ENCODE measurements at regions not wholly inside any gene's neighbourhood (a gene's known extent, or its start where the extent isn't known, plus 50 kb on each side); places are given as distances from the start of the nearest gene placed in this dataset.

- DNase-seq: no peak
- H3K27me3 Mint-ChIP-seq (ENCODE audit: unreplicated experiment): peaks cover 83% of the 10 kb centered on the region
- TF ChIP-seq, protein P1, sequence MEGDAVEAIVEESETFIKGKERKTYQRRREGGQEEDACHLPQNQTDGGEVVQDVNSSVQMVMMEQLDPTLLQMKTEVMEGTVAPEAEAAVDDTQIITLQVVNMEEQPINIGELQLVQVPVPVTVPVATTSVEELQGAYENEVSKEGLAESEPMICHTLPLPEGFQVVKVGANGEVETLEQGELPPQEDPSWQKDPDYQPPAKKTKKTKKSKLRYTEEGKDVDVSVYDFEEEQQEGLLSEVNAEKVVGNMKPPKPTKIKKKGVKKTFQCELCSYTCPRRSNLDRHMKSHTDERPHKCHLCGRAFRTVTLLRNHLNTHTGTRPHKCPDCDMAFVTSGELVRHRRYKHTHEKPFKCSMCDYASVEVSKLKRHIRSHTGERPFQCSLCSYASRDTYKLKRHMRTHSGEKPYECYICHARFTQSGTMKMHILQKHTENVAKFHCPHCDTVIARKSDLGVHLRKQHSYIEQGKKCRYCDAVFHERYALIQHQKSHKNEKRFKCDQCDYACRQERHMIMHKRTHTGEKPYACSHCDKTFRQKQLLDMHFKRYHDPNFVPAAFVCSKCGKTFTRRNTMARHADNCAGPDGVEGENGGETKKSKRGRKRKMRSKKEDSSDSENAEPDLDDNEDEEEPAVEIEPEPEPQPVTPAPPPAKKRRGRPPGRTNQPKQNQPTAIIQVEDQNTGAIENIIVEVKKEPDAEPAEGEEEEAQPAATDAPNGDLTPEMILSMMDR (IDR thresholded peaks at IDR 0.05; ENCODE audit: unreplicated experiment): no peak
- H3K27ac Mint-ChIP-seq (ENCODE audit: unreplicated experiment): no peak overlapping the region
- intact Hi-C loops (cut with micrococcal nuclease; ENCODE audit: unreplicated experiment): no loop called here
- no peak overlapping the region for H3K4me3 Mint-ChIP-seq (ENCODE audit: low read depth, unreplicated experiment)
- CTCF ChIA-PET: no interaction called here
- H3K4me1 Mint-ChIP-seq (ENCODE audit: low read depth, unreplicated experiment): no peaks in the 10 kb centered on the region
- H3K9me3 Mint-ChIP-seq (ENCODE audit: low read depth, unreplicated experiment): no peaks in the 10 kb centered on the region
- no TSS peak for BruUV-seq (replicated peaks)
- no peaks in the 10 kb centered on the region for H3K36me3 Mint-ChIP-seq (ENCODE audit: insufficient read depth, unreplicated experiment)
Measured at GRCh38 chr22:22035203-22035602, 52.6 kb upstream of the TOP3B start.

DNA sequence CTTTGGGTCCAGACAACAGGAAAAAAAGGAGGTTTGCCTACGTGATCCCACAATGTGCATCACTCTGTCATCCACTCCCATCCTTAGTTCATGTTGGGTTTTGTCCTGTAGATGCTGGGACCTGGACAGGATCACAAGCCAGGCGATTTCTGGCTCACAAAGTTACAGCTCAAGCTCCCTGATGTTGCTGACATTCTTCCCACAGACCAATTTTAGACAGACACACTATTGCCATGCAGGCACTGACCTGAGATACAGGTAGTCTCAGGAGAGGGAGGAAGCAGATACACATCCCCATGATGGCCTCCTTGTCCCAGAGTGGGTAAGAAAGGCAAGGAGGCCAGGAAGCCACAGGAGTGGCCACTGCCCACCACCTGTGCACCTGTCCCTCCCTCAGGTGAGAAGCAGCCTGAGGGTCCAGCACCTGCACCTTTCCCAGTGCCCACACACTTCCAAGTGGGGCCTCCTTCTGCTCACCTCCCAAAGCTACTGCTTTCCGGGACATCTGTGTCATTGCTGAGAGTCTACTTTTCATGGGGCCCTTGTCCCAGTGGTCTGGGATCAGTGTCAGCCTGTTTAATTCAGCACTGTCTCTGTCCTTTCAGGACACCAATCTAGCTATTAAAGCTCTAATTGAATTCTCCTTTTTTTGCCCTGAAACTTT is 52.0 kb upstream of the TOP3B start:
- H3K27ac Mint-ChIP-seq (ENCODE audit: unreplicated experiment): no peak overlapping the region
- no peak overlapping the region for H3K4me3 Mint-ChIP-seq (ENCODE audit: low read depth, unreplicated experiment)
- CTCF ChIA-PET: no interaction called here
- no peaks in the 10 kb centered on the region for H3K4me1 Mint-ChIP-seq (ENCODE audit: low read depth, unreplicated experiment)
- intact Hi-C loops (cut with micrococcal nuclease; ENCODE audit: unreplicated experiment): no loop called here
- TF ChIP-seq, protein P1 (IDR thresholded peaks at IDR 0.05; ENCODE audit: unreplicated experiment): no peak
- H3K27me3 Mint-ChIP-seq (ENCODE audit: unreplicated experiment): peaks cover 77% of the 10 kb centered on the region
- no TSS peak for BruUV-seq (replicated peaks)
- H3K36me3 Mint-ChIP-seq (ENCODE audit: insufficient read depth, unreplicated experiment): no peaks in the 10 kb centered on the region
- no peak for DNase-seq
- no peaks in the 10 kb centered on the region for H3K9me3 Mint-ChIP-seq (ENCODE audit: low read depth, unreplicated experiment)

DNA sequence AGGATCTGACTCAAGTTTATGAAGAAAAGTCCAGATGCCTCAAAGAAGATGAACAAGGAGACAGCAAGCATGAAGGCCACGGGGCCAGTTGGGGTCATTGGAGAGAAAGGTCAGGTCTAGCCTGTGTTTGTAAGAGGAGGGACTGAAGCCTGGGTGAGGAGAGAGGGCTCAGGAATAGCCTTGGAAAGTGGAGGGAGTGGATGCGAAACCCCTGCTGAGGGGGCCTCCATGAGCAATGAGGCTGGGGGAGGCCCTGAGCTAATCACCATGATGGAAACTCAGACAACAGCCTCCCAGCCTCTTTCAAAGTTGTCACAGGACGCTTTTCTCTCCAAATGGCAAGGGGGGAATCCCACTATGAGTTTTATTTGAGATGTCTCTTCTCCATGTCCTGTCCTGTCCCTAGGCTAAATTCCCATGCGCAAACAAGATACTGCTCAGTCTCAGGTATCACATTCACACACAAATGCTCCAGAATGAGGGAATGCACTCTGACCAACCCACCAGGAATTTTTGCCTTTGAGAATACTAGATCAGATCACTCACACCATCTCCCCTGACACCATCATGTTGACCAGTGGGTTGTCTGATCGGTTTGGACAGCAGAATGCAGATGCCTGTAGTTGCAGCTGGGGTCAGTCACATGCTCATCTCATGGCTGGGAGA is 51.3 kb upstream of the TOP3B start:
- no peak overlapping the region for H3K4me3 Mint-ChIP-seq (ENCODE audit: low read depth, unreplicated experiment)
- DNase-seq: no peak
- TF ChIP-seq, protein P1 (IDR thresholded peaks at IDR 0.05; ENCODE audit: unreplicated experiment): no peak
- H3K9me3 Mint-ChIP-seq (ENCODE audit: low read depth, unreplicated experiment): no peaks in the 10 kb centered on the region
- intact Hi-C loops (cut with micrococcal nuclease; ENCODE audit: unreplicated experiment): no loop called here
- peaks cover 71% of the 10 kb centered on the region for H3K27me3 Mint-ChIP-seq (ENCODE audit: unreplicated experiment)
- no peaks in the 10 kb centered on the region for H3K36me3 Mint-ChIP-seq (ENCODE audit: insufficient read depth, unreplicated experiment)
- no peaks in the 10 kb centered on the region for H3K4me1 Mint-ChIP-seq (ENCODE audit: low read depth, unreplicated experiment)
- CTCF ChIA-PET: interaction anchor here (0.6 kb wide), 1 partner anchor 147 kb away, joined by 4 read pairs; no protein-coding TSS in a partner anchor
- no TSS peak for BruUV-seq (replicated peaks)
- H3K27ac Mint-ChIP-seq (ENCODE audit: unreplicated experiment): no peak overlapping the region

- Mint-ChIP-seq H3K4me3 (ENCODE audit: low read depth, unreplicated experiment) (no peak overlapping the region), H3K4me1 (ENCODE audit: low read depth, unreplicated experiment) (no peaks in the 10 kb centered on the region), H3K36me3 (ENCODE audit: insufficient read depth, unreplicated experiment) (no peaks in the 10 kb centered on the region), H3K27ac (ENCODE audit: unreplicated experiment) (no peak overlapping the region), H3K9me3 (ENCODE audit: low read depth, unreplicated experiment) (no peaks in the 10 kb centered on the region), H3K27me3 (ENCODE audit: unreplicated experiment) (peaks cover 63% of the 10 kb centered on the region)
- CTCF ChIA-PET: interaction anchor here (0.6 kb wide), 1 partner anchor 147 kb away, joined by 4 read pairs; no protein-coding TSS in a partner anchor
- no TSS peak for BruUV-seq (replicated peaks)
- TF ChIP-seq, protein P1 (IDR thresholded peaks at IDR 0.05; ENCODE audit: unreplicated experiment): no peak
- no peak for DNase-seq
- intact Hi-C loops (cut with micrococcal nuclease; ENCODE audit: unreplicated experiment): no loop called here
Measured at GRCh38 chr22:22032906-22033802, 50.6 kb upstream of the TOP3B start.

Measured in Calu3 (cell line).